ENCODE measurements at regions not wholly inside any gene's neighbourhood (a gene's known extent, or its start where the extent isn't known, plus 50 kb on each side); places are given as distances from the start of the nearest gene placed in this dataset.
A peak's percentile ranks its signal among the peaks of the same experiment; 100 is the strongest.

DNA sequence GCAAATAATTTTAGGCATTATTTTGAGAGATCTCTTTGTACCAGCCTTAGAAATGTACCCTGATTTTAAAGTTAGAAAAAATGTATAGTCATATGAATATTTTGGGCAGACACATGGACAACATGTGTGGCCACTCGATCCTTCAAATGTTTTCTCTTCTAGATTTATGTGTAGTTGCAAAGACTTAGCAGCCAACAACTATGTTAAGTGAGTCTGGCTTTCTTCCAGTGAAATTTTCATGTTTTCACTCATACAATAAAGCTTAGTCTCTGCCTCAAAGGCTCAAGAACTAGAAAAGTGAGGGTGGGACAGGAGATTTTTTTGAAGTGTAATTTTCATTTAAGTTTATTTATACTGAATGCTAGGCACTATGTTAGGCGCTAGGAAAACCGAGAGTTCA is 207.7 kb upstream of the DACH1 start:
- no peak for DNase-seq

DNA sequence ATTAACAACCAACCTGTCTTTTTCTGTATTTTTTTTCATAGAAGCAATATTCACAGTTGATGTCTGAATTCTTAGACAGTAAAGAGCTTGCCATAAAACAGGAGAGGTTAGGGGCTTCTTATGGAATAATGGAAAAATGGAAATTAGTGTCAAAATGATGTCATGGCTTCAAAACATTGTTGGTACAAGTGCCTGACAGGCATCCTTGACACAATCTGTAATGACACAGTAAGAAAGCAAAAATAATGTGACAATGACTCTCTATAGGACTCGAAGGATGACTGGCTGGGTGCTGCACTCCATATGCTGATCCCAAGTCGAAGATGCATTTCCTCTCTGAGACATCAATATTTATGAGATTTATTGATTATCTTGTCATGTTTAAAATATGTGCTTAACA is 205.3 kb upstream of the DACH1 start:
- no peak for DNase-seq

- no peak for DNase-seq
These were observed 204.7 kb upstream of the DACH1 start for GRCh38 chr13:72071713-72072112.

DNA sequence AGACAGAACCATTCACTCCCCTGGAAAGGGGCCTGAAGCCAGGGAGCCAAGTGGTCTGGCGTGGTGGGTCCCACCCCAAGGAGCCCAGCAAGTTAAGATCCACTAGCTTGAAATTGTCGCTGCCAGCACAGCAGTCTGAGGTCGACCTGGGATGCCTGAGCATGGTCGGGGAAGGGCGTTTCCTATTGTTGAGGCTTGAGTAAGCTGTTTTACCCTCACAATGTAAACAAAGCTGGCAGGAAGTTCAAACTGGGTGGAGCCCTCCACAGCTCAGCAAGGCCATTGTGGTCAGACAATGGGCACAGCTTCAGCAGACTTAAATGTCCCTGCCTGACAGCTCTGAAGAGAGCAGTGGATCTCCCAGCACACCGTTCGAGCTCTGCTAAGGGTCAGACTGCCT is 195.6 kb upstream of the DACH1 start:
- no peak for DNase-seq

DNA sequence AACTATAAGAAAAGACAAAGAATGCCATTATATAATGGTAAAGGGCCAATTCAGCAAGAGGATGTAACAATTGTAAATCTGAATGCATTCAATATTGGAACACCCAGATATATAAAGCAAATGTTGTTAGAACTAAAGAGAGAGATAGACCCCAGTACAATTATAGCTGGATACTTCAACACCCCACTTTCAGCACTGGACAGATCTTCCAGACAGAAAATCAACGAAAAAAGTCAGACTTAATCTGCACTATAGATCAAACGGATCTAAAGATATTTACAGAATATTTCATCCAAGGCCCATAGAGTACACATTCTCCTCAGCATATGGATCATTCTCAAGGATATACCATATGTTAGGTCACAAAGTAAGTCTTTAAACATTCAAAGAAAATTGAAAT is 194.6 kb upstream of the DACH1 start:
- DNase-seq = no peak

DNA sequence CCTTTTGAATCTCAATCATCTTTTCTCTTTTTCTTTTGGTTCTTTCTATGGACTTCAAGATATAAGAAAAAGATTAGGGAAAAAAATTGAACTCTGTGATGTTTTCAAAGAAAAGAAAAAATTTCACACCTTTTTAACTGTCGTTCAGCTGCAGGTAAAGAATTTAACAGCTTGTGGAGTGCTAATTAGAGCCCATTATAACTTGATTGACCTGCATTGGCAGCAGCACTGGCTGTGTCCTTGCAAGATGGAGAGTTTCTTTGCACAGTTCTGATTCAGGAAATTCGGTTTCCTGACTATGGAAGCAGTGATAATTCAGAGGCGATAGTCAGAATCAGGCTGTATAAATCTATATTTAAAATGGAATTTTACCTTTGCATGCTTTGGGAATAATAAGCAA is 183.2 kb upstream of the DACH1 start:
- DNase-seq = no peak

- no peak for DNase-seq
These were observed 176.4 kb upstream of the DACH1 start for GRCh38 chr13:72043366-72043765.

DNA sequence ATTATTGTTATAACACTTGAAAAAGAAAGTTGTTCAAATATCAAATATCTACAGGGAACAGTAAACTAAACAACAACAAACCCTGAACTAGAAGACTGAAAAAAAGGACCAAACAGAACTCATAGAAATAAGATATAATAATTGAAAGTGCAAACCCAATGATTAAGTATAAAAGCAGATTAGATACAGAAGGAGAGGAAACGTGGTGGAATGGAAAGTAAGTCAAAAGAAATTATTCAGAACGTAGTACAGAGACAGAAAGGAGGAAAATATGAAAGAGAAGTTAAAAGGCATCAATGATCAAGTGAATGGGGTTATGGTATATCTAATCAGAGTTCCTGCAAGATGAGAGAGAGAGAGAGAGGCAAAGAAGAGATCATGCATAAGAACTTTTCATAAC is 174.2 kb upstream of the DACH1 start:
- no peak for DNase-seq

DNA sequence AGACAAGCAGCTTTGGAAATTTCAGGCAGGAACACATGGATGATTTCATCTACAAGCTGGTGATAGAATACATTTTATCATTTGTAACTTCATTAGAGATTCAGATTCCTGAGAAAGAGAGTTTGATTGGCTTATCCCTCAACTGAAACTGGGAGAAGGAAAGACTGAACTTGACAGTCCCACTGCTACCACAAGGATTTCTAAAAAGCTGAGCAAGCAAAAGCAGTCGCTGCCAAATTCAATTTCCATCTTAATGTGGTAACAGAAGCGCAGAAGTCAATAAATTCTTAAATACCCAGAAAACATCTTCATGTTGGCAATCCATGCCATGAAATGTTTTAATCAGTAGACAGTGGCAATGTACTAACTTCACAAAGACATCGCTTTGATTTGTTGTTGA is 172.1 kb upstream of the DACH1 start:
- no peak for DNase-seq

DNA sequence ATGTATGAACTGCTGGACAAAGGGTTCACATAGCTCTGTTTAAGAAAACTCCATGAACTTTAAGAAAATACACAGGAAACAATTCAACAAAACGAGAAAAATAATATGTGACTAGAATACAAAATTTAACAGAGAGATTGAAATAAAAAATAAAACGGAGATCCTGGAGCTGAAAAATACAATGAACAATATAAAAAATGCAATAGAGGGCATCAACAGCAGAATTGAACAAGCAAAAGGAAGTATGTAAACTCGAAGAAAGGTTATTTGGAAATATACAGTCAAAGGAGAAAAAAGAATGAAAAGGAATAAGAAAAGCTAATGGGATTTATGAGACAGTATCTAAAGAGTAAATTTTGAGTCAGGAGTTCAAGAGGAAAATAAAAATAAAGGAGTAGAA is 163.0 kb upstream of the DACH1 start:
- no peak for DNase-seq

DNA sequence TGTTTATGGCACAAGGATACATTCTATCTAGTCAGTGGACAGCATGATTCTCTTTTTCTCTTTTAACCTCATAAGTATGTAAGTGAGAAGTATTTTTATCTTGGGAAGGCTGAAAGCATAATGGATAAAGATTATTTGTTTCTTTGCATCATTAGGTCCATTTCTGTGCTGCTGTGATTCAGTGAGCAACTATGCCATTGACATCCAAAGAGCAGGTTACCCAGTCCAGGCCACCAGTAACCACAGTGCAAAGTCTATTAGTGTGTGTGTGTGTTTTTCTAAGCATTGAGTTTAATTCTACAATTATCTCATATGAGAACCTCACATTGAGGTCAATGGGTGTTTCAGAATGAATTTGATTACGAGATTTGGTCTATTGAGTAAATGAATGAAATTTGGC is 158.8 kb upstream of the DACH1 start:
- no peak for DNase-seq

GRCh38 chr13:72023895-72024294 is 156.9 kb upstream of the DACH1 start:
- no peak for DNase-seq

DNA sequence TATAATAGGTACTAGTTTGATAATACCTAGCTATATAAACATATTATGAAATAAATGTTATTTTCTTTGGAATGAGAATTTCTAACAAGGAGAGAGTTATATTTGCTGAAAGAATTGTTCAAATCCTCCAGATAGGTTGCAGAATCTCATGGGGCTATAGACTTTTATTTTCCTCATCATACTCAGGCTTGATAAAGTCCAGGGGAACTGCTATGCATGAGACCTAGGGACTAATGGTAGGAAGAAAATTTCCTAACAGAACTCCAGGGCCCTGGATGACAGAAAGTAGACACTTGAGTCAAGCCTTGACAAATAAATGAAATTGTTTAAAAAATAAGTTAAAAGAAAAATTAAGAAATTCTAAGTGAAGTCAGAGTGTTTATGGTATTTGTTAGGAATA is 138.5 kb upstream of the DACH1 start:
- DNase-seq = no peak

DNA sequence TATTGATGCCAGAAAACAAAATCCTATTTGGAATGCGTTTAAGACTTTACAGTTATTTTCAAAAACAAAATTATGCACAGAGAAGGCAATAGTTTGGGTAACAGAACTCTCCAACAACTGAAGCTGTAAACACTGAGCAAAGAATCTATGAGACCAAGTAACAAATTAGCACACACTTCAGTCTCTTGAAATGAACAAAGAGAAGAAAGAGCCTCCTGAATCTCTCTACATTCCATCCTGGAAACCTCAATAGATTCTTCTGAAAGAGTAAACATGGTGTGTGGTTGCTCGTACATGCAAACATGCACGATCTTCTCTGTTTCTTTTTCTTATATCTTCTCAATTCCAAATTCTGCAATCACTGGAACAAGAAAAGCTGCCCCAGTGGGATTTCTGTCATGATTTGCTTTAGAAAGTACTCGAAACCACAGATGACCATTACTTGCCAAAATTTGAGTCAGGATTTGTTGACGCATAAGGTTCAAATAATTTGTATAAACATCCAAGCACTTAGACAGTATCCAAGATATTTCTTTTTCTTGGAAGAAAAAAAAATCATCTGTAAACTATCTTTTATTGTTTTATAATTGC is 137.9 kb upstream of the DACH1 start:
- no peak for DNase-seq

DNA sequence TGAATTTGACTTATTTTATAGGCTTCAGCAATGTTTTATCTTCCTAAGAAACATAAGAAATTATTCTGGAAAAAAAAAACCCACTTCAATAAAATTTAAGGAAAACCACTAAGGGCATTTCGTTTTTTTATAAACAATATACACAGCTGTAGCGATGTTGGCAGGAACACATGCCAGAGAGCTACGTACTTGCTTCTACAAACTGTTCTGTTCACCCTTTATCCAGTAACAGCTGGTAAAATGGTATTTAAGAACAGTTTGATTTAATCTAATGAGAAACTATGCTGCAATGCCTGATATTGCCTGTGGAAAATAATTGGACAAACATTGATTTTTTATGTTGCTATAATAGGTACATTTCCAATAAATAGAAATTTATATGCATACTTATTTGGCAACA is 137.2 kb upstream of the DACH1 start:
- no peak for DNase-seq

GRCh38 chr13:71998223-71998622 is 131.2 kb upstream of the DACH1 start:
- no peak for DNase-seq

GRCh38 chr13:71979616-71980015 is 112.6 kb upstream of the DACH1 start:
- peak; percentile 74 for DNase-seq

DNA sequence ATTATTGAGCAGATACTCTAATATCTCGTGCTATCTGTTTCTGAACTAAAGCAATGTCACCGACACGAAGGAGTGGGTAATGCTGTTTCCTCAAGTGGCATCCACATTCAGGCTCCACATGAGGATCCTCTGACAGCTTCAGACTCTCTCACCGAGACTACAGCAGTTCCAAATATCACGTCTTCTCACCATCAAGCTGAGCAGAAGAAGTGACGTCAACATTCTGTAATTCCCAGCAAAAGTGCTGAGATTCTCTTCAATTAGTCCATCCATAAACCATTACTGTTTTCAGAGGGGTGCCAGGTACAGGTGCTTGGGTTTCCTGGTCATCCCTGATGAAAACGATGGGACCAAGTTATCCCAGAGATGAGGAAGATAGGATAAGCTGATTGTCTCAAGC is 110.0 kb upstream of the DACH1 start:
- no peak for DNase-seq

DNA sequence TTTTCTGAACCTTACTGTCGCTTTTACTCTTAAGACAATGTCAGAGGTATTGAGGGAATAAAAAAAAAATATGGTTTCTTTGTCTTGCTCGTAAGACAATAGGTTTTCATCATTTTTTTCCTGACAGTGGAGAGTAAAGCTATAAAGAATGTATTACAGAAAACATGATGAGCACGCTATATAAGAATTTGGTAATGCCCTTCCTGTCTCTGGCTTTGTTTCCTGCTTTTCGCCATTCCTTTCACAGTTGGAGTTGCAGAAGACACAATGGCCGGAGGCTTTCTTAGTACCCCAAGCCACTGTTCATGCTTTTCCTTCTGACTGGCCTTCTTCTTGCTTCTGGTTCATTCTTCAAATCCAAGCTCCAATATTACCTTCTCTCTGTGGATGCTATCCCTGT is 101.0 kb upstream of the DACH1 start:
- no peak for DNase-seq

GRCh38 chr13:71964491-71965100 is 97.6 kb upstream of the DACH1 start:
- peak; percentile 16 for DNase-seq

DNA sequence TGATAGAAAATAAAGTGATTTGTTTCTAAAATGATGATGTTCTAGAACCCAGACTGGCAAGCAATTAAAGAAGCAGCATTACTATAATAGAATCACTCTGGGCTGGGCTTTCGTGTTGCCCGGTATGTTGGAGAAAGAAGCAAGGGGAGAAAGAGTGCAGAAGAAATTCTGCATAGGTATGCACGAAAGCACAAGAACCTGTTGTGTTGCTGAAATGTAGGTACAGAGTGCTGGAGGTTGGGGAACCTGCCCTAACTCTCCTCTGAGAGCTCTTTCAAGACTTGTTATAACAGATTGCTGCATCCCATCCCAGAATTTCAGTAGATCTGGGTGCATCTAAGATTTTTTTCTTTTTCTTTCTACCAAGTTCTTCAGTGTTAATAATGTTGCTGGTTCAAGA is 95.7 kb upstream of the DACH1 start:
- no peak for DNase-seq

GRCh38 chr13:71962126-71962525 is 95.1 kb upstream of the DACH1 start:
- DNase-seq = no peak

GRCh38 chr13:71949441-71949840 is 82.4 kb upstream of the DACH1 start:
- no peak for DNase-seq

DNA sequence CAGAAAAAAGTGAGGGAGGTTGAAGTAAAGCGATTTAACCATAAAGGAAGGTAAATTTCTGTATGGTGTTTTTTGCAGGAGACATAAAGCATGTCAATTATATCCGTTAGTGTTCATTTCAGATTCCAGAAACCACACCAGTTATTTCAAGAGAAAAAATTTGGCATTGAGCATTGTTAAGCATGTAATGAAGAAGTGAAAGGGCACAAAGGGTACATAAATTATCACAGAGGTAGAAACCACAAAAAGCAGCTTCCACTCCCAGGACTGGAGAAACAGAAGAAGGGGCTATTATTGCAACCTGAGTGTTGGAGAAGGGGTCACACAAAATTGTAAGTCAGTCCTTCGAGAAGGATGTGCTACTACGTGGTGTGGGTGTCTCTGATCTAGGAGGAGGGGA is 72.2 kb upstream of the DACH1 start:
- DNase-seq = no peak

DNA sequence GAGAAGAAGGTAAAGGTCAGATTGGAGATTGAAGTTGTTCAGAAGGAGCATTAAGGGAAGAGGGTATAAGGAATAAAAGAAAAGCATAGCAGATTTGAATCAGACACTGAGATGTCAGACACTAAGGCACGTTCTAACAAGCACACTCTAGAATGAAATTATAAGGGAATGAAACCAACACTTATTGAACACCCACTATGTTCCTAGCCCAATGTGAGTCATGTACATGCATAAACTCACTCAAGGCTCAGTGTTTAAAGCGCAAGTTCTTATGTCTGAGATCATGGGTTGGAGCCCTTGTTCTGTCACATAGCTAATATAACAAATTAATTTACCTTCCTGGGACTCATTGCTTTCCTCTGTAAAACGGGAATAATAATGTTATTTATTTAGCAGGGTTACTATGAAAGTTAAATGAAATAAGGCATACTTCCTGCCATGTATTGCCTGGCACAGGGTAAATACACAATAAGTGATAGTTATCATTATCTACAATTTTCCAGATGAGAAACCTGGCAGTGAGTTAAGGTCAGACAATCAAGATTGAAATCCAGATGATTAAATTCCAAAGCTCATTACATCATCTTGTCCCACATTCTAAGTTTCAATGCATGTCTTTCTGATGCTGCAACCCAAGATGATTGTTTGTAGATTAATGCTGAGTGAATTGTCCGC is 68.3 kb upstream of the DACH1 start:
- DNase-seq = no peak
